ENCODE measurements at regions not wholly inside any gene's neighbourhood (a gene's known extent, or its start where the extent isn't known, plus 50 kb on each side); places are given as distances from the start of the nearest gene placed in this dataset.

GRCh38 chr1:31497601-31498000 is 78.7 kb upstream of the TINAGL1 start:
- peaks cover 0 to 15% of the 10 kb centered on the region in 2 donors for H3K27me3 ChIP-seq
- no peaks in the 10 kb centered on the region for H3K9me3 ChIP-seq
- no peaks in the 10 kb centered on the region for H3K4me1 ChIP-seq
- intact Hi-C loops (cut with DNase I; ENCODE audit: low total_unique reads) = no loop called here
- no peaks in the 10 kb centered on the region for H3K36me3 ChIP-seq
- no peak overlapping the region for H3K27ac ChIP-seq
- no peak for TF ChIP-seq CTCF (IDR thresholded peaks at IDR 0.05)
- DNase-seq = no peak
- H3K4me3 ChIP-seq = no peak overlapping the region

GRCh38 chr1:31498376-31499040 is 77.8 kb upstream of the TINAGL1 start:
- no peak for DNase-seq
- H3K4me1 ChIP-seq = no peaks in the 10 kb centered on the region
- H3K36me3 ChIP-seq = no peaks in the 10 kb centered on the region
- no peak for TF ChIP-seq CTCF (IDR thresholded peaks at IDR 0.05)
- H3K9me3 ChIP-seq = no peaks in the 10 kb centered on the region
- peaks cover 0 to 24% of the 10 kb centered on the region in 2 donors for H3K27me3 ChIP-seq
- H3K4me3 ChIP-seq = no peak overlapping the region
- H3K27ac ChIP-seq = no peak overlapping the region
- intact Hi-C loops (cut with DNase I; ENCODE audit: low total_unique reads) = no loop called here

- no peaks in the 10 kb centered on the region for H3K9me3 ChIP-seq
- peaks cover 0 to 44% of the 10 kb centered on the region in 2 donors for H3K27me3 ChIP-seq
- no peak overlapping the region for H3K27ac ChIP-seq
- intact Hi-C loops (cut with DNase I; ENCODE audit: low total_unique reads) = no loop called here
- TF ChIP-seq CTCF (IDR thresholded peaks at IDR 0.05) = no peak
- no peaks in the 10 kb centered on the region for H3K4me1 ChIP-seq
- no peak overlapping the region for H3K4me3 ChIP-seq
- H3K36me3 ChIP-seq = no peaks in the 10 kb centered on the region
- no peak for DNase-seq
Measured at GRCh38 chr1:31501505-31501904, 74.8 kb upstream of the TINAGL1 start.

- intact Hi-C loops (cut with DNase I; ENCODE audit: low total_unique reads) = no loop called here
- no peak overlapping the region for H3K4me3 ChIP-seq
- H3K36me3 ChIP-seq = no peaks in the 10 kb centered on the region
- no peaks in the 10 kb centered on the region for H3K4me1 ChIP-seq
- no peaks in the 10 kb centered on the region for H3K9me3 ChIP-seq
- H3K27me3 ChIP-seq = peaks cover 0 to 45% of the 10 kb centered on the region in 2 donors
- no peak for TF ChIP-seq CTCF (IDR thresholded peaks at IDR 0.05)
- no peak for DNase-seq
- H3K27ac ChIP-seq = no peak overlapping the region
Measured at GRCh38 chr1:31502253-31502652, 74.1 kb upstream of the TINAGL1 start.

- Histone ChIP-seq H3K36me3 (no peaks in the 10 kb centered on the region), H3K27ac (no peak overlapping the region), H3K4me3 (no peak overlapping the region), H3K4me1 (no peaks in the 10 kb centered on the region), H3K9me3 (no peaks in the 10 kb centered on the region), H3K27me3 (peaks cover 0 to 53% of the 10 kb centered on the region in 2 donors)
- no peak for DNase-seq
- TF ChIP-seq CTCF (IDR thresholded peaks at IDR 0.05) = no peak
- intact Hi-C loops (cut with DNase I; ENCODE audit: low total_unique reads) = no loop called here
Measured at GRCh38 chr1:31502926-31503511, 73.3 kb upstream of the TINAGL1 start.
